ENCODE measurements at regions not wholly inside any gene's neighbourhood (a gene's known extent, or its start where the extent isn't known, plus 50 kb on each side); places are given as distances from the start of the nearest gene placed in this dataset.

- TF ChIP-seq, protein P1, sequence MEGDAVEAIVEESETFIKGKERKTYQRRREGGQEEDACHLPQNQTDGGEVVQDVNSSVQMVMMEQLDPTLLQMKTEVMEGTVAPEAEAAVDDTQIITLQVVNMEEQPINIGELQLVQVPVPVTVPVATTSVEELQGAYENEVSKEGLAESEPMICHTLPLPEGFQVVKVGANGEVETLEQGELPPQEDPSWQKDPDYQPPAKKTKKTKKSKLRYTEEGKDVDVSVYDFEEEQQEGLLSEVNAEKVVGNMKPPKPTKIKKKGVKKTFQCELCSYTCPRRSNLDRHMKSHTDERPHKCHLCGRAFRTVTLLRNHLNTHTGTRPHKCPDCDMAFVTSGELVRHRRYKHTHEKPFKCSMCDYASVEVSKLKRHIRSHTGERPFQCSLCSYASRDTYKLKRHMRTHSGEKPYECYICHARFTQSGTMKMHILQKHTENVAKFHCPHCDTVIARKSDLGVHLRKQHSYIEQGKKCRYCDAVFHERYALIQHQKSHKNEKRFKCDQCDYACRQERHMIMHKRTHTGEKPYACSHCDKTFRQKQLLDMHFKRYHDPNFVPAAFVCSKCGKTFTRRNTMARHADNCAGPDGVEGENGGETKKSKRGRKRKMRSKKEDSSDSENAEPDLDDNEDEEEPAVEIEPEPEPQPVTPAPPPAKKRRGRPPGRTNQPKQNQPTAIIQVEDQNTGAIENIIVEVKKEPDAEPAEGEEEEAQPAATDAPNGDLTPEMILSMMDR (IDR thresholded peaks at IDR 0.05; ENCODE audit: poor library complexity), result no peak
- TF ChIP-seq EZH2phosphoT487 (IDR thresholded peaks at IDR 0.05; ENCODE audit: low read depth, severe bottlenecking, unreplicated experiment) (no peak), EZH2 (IDR thresholded peaks at IDR 0.05; ENCODE audit: borderline replicate concordance) (no peak)
Observed at GRCh38 chr4:43351970-43352806, 459.7 kb downstream of the GRXCR1 start.
